ENCODE measurements at regions not wholly inside any gene's neighbourhood (a gene's known extent, or its start where the extent isn't known, plus 50 kb on each side); places are given as distances from the start of the nearest gene placed in this dataset.

- TF ChIP-seq POLR2AphosphoS5 (IDR thresholded peaks at IDR 0.05), result no peak
- TF ChIP-seq POLR2A (IDR thresholded peaks at IDR 0.05; ENCODE audit: low read depth), result no peak
- TF ChIP-seq EP300 (IDR thresholded peaks at IDR 0.05), result no peak
These were observed 1571.2 kb upstream of the PRR20A start for GRCh38 chr13:55569514-55569913.

Data from esophagus muscularis mucosa (tissue), 3 donors.